ENCODE measurements at regions not wholly inside any gene's neighbourhood (a gene's known extent, or its start where the extent isn't known, plus 50 kb on each side); places are given as distances from the start of the nearest gene placed in this dataset.

- DNase-seq (ENCODE audit: low spot score): no peak
These were observed 60.7 kb upstream of the ZEB2 start for GRCh38 chr2:144580521-144581161.

GRCh38 chr2:144579556-144579955 lies 59.6 kb upstream of the ZEB2 start:
- no peak for DNase-seq (ENCODE audit: low spot score)

- DNase-seq (ENCODE audit: low spot score): no peak
These were observed 58.2 kb upstream of the ZEB2 start for GRCh38 chr2:144578099-144578498.

GRCh38 chr2:144572977-144573376 lies 53.1 kb upstream of the ZEB2 start:
- no peak for DNase-seq (ENCODE audit: low spot score)

GRCh38 chr2:144571770-144572169 lies 51.9 kb upstream of the ZEB2 start:
- no peak for DNase-seq (ENCODE audit: low spot score)

- no peak for DNase-seq (ENCODE audit: low spot score)
These were observed 50.6 kb upstream of the ZEB2 start for GRCh38 chr2:144570566-144570965.

All from kidney capillary endothelial cell (primary cell).